T-cell (primary cell): ENCODE measurements at regions not wholly inside any gene's neighbourhood (a gene's known extent, or its start where the extent isn't known, plus 50 kb on each side); places are given as distances from the start of the nearest gene placed in this dataset.
"Not testable (repeated sequence)": the region's sequence is repeated elsewhere in the genome, so short reads cannot be mapped to it uniquely, and the experiment has no call there.

ENCODE experiments used
- ATAC-seq, 4 experiments: fragments of 200-7000 bp in 3 of 4; fragments of 150-1000 bp in 1 of 4; cut with Tn5 transposase; replicated peaks in 1 of 4; 1 replicate in 3 of 4; 2 replicates in 1 of 4; pipeline ENCODE4 v1.10.0; 2021; ENCODE audit warnings: moderate library complexity in 3 of 4, mild to moderate bottlenecking in 2 of 4, moderate number of reproducible peaks in 1 of 4
- CTCF ChIA-PET, 2 donors: fragments of 300-600 bp; sonication (Branson Sonifier 250); formaldehyde crosslinking; loops; one replicate each; lab custom pipeline; 2022; ENCODE audit warnings: antibody characterized with exemption in 2 of 2; lab: Charles Lee
- POLR2A ChIA-PET, 2 donors: fragments of 300-600 bp; sonication (Branson Sonifier 250); formaldehyde crosslinking; loops; one replicate each; lab custom pipeline; 2022; ENCODE audit warnings: antibody characterized with exemption in 2 of 2; lab: Charles Lee
- DNase-seq, 35 experiments: peaks; one replicate each; pipeline versions ENCODE4 v3.0.0 to v3.0.0-alpha.2; 2013 to 2023
- H3K27ac ChIP-seq: one replicate; pipeline ENCODE4 v1.5.1; 2013; ENCODE audit warnings: low read length
- H3K27me3 ChIP-seq, 2 experiments: replicated peaks in 1 of 2; 1 replicate in 1 of 2; 2 replicates in 1 of 2; pipeline versions ENCODE4 v1.6.1 to v1.7.0; 2013; ENCODE audit warnings: low read length in 1 of 2, mixed read lengths in 1 of 2; ENCODE audit not compliant: control insufficient read depth in 2 of 2, insufficient read depth in 2 of 2; ENCODE audit errors: extremely low read depth in 1 of 2
- H3K36me3 ChIP-seq, 2 donors: 1 replicate in 1 of 2; 2 replicates in 1 of 2; pipeline versions ENCODE4 v1.6.1 to v1.7.0; 2013; ENCODE audit warnings: low read length in 1 of 2; ENCODE audit not compliant: control insufficient read depth in 2 of 2, insufficient read depth in 1 of 2; ENCODE audit errors: extremely low read depth in 1 of 2
- H3K4me1 ChIP-seq, 2 experiments: 1 replicate in 1 of 2; 2 replicates in 1 of 2; pipeline versions ENCODE4 v1.6.1 to v1.7.0; 2013; ENCODE audit warnings: low read length in 2 of 2, mixed read lengths in 1 of 2; ENCODE audit not compliant: insufficient read depth in 2 of 2, control insufficient read depth in 1 of 2; ENCODE audit errors: extremely low read depth in 1 of 2
- H3K4me3 ChIP-seq, 2 donors: 1 replicate in 1 of 2; 2 replicates in 1 of 2; pipeline versions ENCODE4 v1.5.1 to v1.7.0; 2013; ENCODE audit warnings: mild to moderate bottlenecking in 2 of 2, low read length in 1 of 2, moderate library complexity in 1 of 2; ENCODE audit not compliant: control insufficient read depth in 1 of 2; ENCODE audit errors: extremely low read depth in 1 of 2
- H3K9me3 ChIP-seq: 2 replicates; pipeline ENCODE4 v1.7.0; 2013
- H3K27ac Mint-ChIP-seq, 2 donors: one replicate each; pipeline ENCODE4 v1.8.0; 2020 to 2021; ENCODE audit warnings: mild to moderate bottlenecking in 2 of 2, mixed read lengths in 2 of 2
- H3K27me3 Mint-ChIP-seq, 2 donors: one replicate each; pipeline ENCODE4 v1.8.0; 2021 to 2022; ENCODE audit warnings: mixed read lengths in 2 of 2
- H3K36me3 Mint-ChIP-seq: one replicate; pipeline ENCODE4 v1.8.0; 2021; ENCODE audit warnings: mixed read lengths
- H3K4me1 Mint-ChIP-seq, 3 donors: one replicate each; pipeline ENCODE4 v1.8.0; 2020 to 2022; ENCODE audit warnings: mixed read lengths in 3 of 3, mild to moderate bottlenecking in 1 of 3
- H3K4me3 Mint-ChIP-seq, 3 donors: one replicate each; pipeline ENCODE4 v1.8.0; 2020 to 2022; ENCODE audit warnings: mild to moderate bottlenecking in 3 of 3, mixed read lengths in 3 of 3, moderate library complexity in 3 of 3
- H3K9me3 Mint-ChIP-seq, 3 donors: one replicate each; pipeline ENCODE4 v1.8.0; 2020 to 2022; ENCODE audit warnings: mixed read lengths in 3 of 3
- WGBS: methylation state at CpG from one replicate; pipeline ENCODE4 v1.1.5; 2013; ENCODE audit warnings: missing lambda C conversion rate; ENCODE audit not compliant: insufficient coverage; 5-methylcytosine and 5-hydroxymethylcytosine counted together

DNA sequence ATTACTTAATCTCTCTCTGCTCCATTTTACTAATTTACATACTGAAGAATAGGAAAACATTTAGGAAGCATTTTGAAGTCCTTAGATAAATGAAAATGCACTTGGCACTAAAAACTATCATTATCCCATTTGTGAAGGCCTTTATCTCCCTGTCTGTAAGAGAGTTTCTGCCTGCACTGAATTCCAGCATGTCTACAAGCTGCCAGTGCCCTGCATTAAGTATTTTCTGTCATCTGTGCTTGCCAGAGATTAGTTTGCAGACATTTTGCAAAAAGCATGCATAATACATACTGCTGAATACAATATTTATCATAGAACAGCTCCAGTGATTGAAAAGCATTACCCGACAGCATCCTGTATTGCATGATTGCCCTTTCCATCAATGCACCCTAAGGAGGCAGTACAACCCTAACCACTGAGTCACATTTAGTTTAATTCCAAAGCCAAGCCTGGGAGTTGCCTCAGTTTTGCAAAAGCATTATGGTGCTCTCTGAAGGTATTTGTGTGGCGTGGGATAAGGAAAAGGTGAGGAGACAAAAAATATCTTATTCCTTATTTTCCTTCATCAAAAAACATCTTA lies 280.2 kb upstream of the TOM1L1 start:
- H3K36me3 Mint-ChIP-seq: no peaks in the 10 kb centered on the region
- H3K27ac Mint-ChIP-seq: no peak overlapping the region

GRCh38 chr17:54623746-54624145 lies 276.9 kb upstream of the TOM1L1 start:
- H3K27ac Mint-ChIP-seq: no peak overlapping the region
- peaks cover 2 to 10% (median 5%) of the 10 kb centered on the region in 3 donors for H3K9me3 Mint-ChIP-seq
- ATAC-seq: no peak

More for the DNA sequence above, 280.2 kb upstream of the TOM1L1 start:
- no peak for DNase-seq
- no peaks in the 10 kb centered on the region for H3K9me3 ChIP-seq
- H3K4me3 Mint-ChIP-seq: no peak overlapping the region
- no CpG with 5 or more reads among the region's 2 CpGs for WGBS
- POLR2A ChIA-PET: no interaction called here
- no peak overlapping the region for H3K4me3 ChIP-seq
- H3K27me3 ChIP-seq: no peaks in the 10 kb centered on the region
- H3K4me1 ChIP-seq: no peaks in the 10 kb centered on the region
- H3K4me1 Mint-ChIP-seq: no peaks in the 10 kb centered on the region
- H3K9me3 Mint-ChIP-seq: peaks cover 11 to 13% (median 12%) of the 10 kb centered on the region in 3 donors
- no peaks in the 10 kb centered on the region for H3K27me3 Mint-ChIP-seq
- no peak overlapping the region for H3K27ac ChIP-seq
- H3K36me3 ChIP-seq: no peaks in the 10 kb centered on the region
- CTCF ChIA-PET: no interaction called here
- ATAC-seq: no peak

DNA sequence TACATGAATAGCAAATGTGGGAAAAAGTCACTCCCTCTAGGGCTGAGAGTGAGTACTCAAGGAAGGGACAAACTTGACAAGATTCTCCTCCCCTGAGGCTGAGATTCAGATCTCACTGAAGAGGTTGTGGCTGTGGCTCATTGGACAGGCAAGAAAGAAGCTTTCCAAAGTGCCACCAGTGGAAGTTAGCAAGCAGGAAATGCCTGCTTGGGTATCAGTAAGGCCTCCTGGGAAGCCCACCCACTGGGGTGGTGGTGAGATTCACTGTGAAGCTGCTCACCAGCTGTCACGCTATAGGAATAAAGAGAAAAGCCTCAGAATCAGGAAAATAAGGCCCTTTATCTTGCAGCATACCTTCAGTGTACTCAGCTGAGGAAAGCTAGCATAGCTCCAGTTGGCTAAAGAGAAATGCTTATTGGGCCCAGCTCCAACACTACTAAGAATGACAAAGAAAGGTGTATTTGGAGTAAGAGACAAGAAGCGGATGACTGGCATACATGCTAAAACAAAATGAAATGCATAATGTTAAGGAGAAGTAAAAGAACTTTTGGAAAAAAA lies 274.4 kb upstream of the TOM1L1 start:
- Histone ChIP-seq H3K4me1 (no peaks in the 10 kb centered on the region), H3K27me3 (no peaks in the 10 kb centered on the region), H3K9me3 (no peaks in the 10 kb centered on the region), H3K4me3 (no peak overlapping the region), H3K27ac (no peak overlapping the region), H3K36me3 (no peaks in the 10 kb centered on the region)
- no peaks in the 10 kb centered on the region for H3K4me1 Mint-ChIP-seq
- POLR2A ChIA-PET: no interaction called here
- no peak overlapping the region for H3K4me3 Mint-ChIP-seq
- ATAC-seq (no peak), DNase-seq (no peak)
- H3K27me3 Mint-ChIP-seq: no peaks in the 10 kb centered on the region
- no peak overlapping the region for H3K27ac Mint-ChIP-seq
- peaks cover 0 to 4% (median 0%) of the 10 kb centered on the region in 3 donors for H3K9me3 Mint-ChIP-seq
- no peaks in the 10 kb centered on the region for H3K36me3 Mint-ChIP-seq
- no CpG with 5 or more reads among the region's 2 CpGs for WGBS
- CTCF ChIA-PET: no interaction called here

More at GRCh38 chr17:54623746-54624145, 276.9 kb upstream of the TOM1L1 start:
- ChIA-PET CTCF (no interaction called here), POLR2A (interaction anchor here in 1 of 2 donors (0.6 kb wide), 1 partner anchor 108 kb away, joined by 11 read pairs; no protein-coding TSS in a partner anchor)
- H3K4me1 Mint-ChIP-seq: no peaks in the 10 kb centered on the region
- WGBS: 52% methylated on average over 2 of the region's 6 CpGs
- H3K27me3 ChIP-seq: no peaks in the 10 kb centered on the region
- H3K4me3 Mint-ChIP-seq: no peak overlapping the region
- H3K9me3 ChIP-seq: no peaks in the 10 kb centered on the region
- no peaks in the 10 kb centered on the region for H3K36me3 ChIP-seq
- no peak for DNase-seq
- no peaks in the 10 kb centered on the region for H3K4me1 ChIP-seq
- H3K27ac ChIP-seq: no peak overlapping the region
- no peaks in the 10 kb centered on the region for H3K27me3 Mint-ChIP-seq
- H3K4me3 ChIP-seq: no peak overlapping the region
- H3K36me3 Mint-ChIP-seq: no peaks in the 10 kb centered on the region

GRCh38 chr17:54639426-54639825 lies 261.2 kb upstream of the TOM1L1 start:
- H3K4me1 ChIP-seq, H3K4me1 Mint-ChIP-seq, CTCF ChIA-PET, H3K36me3 Mint-ChIP-seq, H3K4me3 ChIP-seq, H3K27me3 Mint-ChIP-seq, H3K27ac Mint-ChIP-seq, ATAC-seq, H3K27ac ChIP-seq, H3K9me3 ChIP-seq, H3K36me3 ChIP-seq, H3K27me3 ChIP-seq, POLR2A ChIA-PET, DNase-seq, H3K4me3 Mint-ChIP-seq: not testable (repeated sequence)
- WGBS: 73% methylated on average over 6 of the region's 6 CpGs
- peaks cover 13 to 29% (median 20%) of the 10 kb centered on the region in 3 donors for H3K9me3 Mint-ChIP-seq

DNA sequence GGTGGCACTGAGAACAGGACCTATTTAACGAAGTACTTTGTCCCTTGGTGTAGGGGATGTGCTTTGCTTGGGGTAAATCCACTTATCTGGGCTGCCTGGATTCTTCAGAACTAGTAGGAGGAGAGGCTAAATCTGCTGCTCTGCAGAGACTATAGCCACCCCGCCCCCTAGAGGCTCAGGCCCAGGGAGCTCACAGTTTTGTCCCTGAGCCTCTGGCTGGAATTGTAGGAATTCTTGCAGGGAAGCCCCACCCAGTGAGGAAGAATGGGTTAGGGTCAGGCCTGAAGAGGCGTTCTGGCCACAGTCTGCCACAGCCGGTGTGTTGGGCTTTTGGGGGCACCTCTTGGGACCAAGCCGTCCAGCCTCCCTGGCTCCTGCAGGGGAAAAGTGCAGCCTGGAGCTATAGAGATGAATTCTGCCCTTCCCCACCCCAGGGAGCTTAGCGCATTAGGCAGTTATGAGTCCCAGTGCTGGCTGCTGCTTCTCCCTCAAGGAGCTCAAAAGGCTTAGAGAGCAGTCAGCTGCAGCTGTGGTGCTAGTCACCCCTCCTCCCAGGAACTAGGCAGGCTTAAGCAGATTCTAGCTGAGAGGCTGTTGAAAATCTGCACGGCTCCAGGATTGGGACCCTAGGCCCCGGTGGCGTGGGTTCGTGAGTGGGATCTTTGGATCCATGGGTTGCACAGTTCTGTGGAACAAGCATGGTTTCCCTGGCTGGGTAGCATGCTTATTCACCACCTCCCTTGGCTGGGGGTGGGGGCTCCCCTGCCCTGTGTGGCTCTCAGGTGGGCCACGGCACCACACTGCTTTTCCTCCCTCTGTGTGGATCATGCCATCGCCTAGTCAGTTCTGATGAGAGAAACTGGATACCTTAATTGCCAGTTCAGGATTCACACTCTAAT lies 237.4 kb upstream of the TOM1L1 start:
- no peaks in the 10 kb centered on the region for H3K36me3 ChIP-seq
- CTCF ChIA-PET: no interaction called here
- no peak overlapping the region for H3K27ac Mint-ChIP-seq
- no peak for DNase-seq
- no peaks in the 10 kb centered on the region for H3K27me3 ChIP-seq
- peaks cover 9 to 20% (median 9%) of the 10 kb centered on the region in 3 donors for H3K9me3 Mint-ChIP-seq
- no peaks in the 10 kb centered on the region for H3K4me1 ChIP-seq
- no peaks in the 10 kb centered on the region for H3K36me3 Mint-ChIP-seq
- no peak for ATAC-seq
- no peak overlapping the region for H3K4me3 Mint-ChIP-seq
- no peak overlapping the region for H3K4me3 ChIP-seq
- no peaks in the 10 kb centered on the region for H3K9me3 ChIP-seq
- H3K4me1 Mint-ChIP-seq: no peaks in the 10 kb centered on the region
- POLR2A ChIA-PET: no interaction called here
- H3K27me3 Mint-ChIP-seq: peaks cover 0 to 2% of the 10 kb centered on the region in 2 donors
- 87% methylated on average over 9 of the region's 12 CpGs for WGBS
- H3K27ac ChIP-seq: no peak overlapping the region

DNA sequence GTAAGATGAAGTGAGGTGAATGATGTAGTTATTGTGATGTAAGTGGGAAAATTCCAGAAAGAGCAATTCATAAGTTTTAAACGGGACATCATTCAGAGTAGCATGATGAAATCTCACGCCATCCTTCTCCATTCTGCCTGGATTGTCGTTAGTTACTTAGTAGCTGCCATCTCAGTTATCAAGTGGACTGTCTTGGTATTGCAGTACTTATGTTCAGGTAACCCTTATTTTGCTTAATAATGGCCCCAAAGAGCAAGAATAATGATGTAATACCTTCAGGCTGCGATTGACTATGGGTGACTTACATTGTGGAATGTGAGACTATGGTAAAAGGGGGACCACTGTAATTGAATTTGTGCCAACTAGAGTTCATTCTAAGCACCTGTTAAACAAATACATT lies 234.1 kb upstream of the TOM1L1 start:
- H3K27ac ChIP-seq: no peak overlapping the region
- no peak overlapping the region for H3K4me3 ChIP-seq
- no peaks in the 10 kb centered on the region for H3K4me1 ChIP-seq
- H3K36me3 ChIP-seq: no peaks in the 10 kb centered on the region
- no peaks in the 10 kb centered on the region for H3K9me3 ChIP-seq
- Mint-ChIP-seq H3K4me1 (no peaks in the 10 kb centered on the region), H3K4me3 (no peak overlapping the region), H3K27me3 (peaks cover 0 to 2% of the 10 kb centered on the region in 2 donors), H3K9me3 (peaks cover 4 to 21% (median 9%) of the 10 kb centered on the region in 3 donors), H3K27ac (no peak overlapping the region), H3K36me3 (no peaks in the 10 kb centered on the region)
- H3K27me3 ChIP-seq: no peaks in the 10 kb centered on the region
- POLR2A ChIA-PET: no interaction called here
- CTCF ChIA-PET: no interaction called here
- WGBS: 93% methylated on average over 3 of the region's 4 CpGs
- ATAC-seq: no peak
- DNase-seq: no peak
